IMR-90 (cell line): ENCODE measurements at regions not wholly inside any gene's neighbourhood (a gene's known extent, or its start where the extent isn't known, plus 50 kb on each side); places are given as distances from the start of the nearest gene placed in this dataset.
A peak's percentile ranks its signal among the peaks of the same experiment; 100 is the strongest.

Experiments
- ATAC-seq: fragments of 200-7000 bp; cut with Tn5 transposase; 2 replicates; pipeline ENCODE4 v1.9.1; 2020; ENCODE audit warnings: low read depth, mild to moderate bottlenecking, moderate library complexity
- BruUV-seq: library from RNA; stranded (reverse); fragments of 400-500 nt; replicated peaks from 2 replicates; lab custom pipeline; 2021; lab: Mats Ljungman, UMichigan
- CTCF ChIA-PET: fragments of 300-600 bp; formaldehyde crosslinking; extraction: SDS; loops from one replicate; lab custom pipeline; 2021; ENCODE audit warnings: antibody characterized with exemption; lab: Yijun Ruan, JAX
- POLR2A ChIA-PET: fragments of 300-600 bp; sonication (Branson Sonifier 250); formaldehyde crosslinking; loops from one replicate; lab custom pipeline; 2022; ENCODE audit warnings: antibody characterized with exemption; ENCODE audit not compliant: unreplicated experiment; lab: Charles Lee
- DNase-seq: peaks from one replicate; pipeline ENCODE4 v3.0.0; 2013
- H2AFZ ChIP-seq: replicated peaks from 2 replicates; pipeline ENCODE3; 2013; ENCODE audit warnings: low read length, mild to moderate bottlenecking; ENCODE audit not compliant: poor library complexity
- H2AK5ac ChIP-seq: 2 replicates; pipeline ENCODE4 v1.6.1; 2013; ENCODE audit warnings: low read depth, low read length, inconsistent platforms
- H2AK9ac ChIP-seq: replicated peaks from 2 replicates; pipeline ENCODE3; 2013; ENCODE audit warnings: mild to moderate bottlenecking, low read depth, low read length, moderate library complexity; ENCODE audit not compliant: poor library complexity
- H2BK120ac ChIP-seq: 2 replicates; pipeline ENCODE4 v1.6.1; 2013; ENCODE audit warnings: low read depth, low read length, inconsistent platforms
- H2BK15ac ChIP-seq: 3 replicates; pipeline ENCODE4 v1.6.1; 2013; ENCODE audit warnings: low read depth, low read length, inconsistent platforms
- H2BK20ac ChIP-seq: 2 replicates; pipeline ENCODE4 v1.6.1; 2013; ENCODE audit warnings: low read depth, mild to moderate bottlenecking, inconsistent platforms, low read length, moderate library complexity
- H2BK5ac ChIP-seq: 2 replicates; pipeline ENCODE4 v1.6.1; 2013; ENCODE audit warnings: mild to moderate bottlenecking, low read depth, low read length, inconsistent platforms; ENCODE audit not compliant: poor library complexity, severe bottlenecking
- H3K14ac ChIP-seq: replicated peaks from 2 replicates; pipeline ENCODE4 v1.6.1; 2013; ENCODE audit warnings: low read depth, low read length, inconsistent platforms
- H3K18ac ChIP-seq: 2 replicates; pipeline ENCODE4 v1.6.1; 2013; ENCODE audit warnings: low read depth, low read length, control low read depth
- H3K23ac ChIP-seq: 2 replicates; pipeline ENCODE4 v1.6.1; 2013; ENCODE audit warnings: low read depth, low read length, inconsistent platforms
- H3K27ac ChIP-seq: 2 replicates; pipeline ENCODE4 v1.5.1; 2013; ENCODE audit warnings: mild to moderate bottlenecking, control low read depth, low read length; ENCODE audit not compliant: insufficient read depth
- H3K27me3 ChIP-seq: 2 replicates; pipeline ENCODE4 v1.6.1; 2013; ENCODE audit warnings: low read length; ENCODE audit not compliant: control insufficient read depth, insufficient read depth
- H3K36me3 ChIP-seq: 2 replicates; pipeline ENCODE4 v1.6.1; 2013; ENCODE audit warnings: low read length, mixed read lengths; ENCODE audit not compliant: control insufficient read depth, insufficient read depth
- H3K4ac ChIP-seq: 2 replicates; pipeline ENCODE4 v1.6.1; 2013; ENCODE audit warnings: low read depth, low read length, inconsistent platforms
- H3K4me1 ChIP-seq: 2 replicates; pipeline ENCODE4 v1.6.1; 2013; ENCODE audit warnings: low read length, mixed read lengths; ENCODE audit not compliant: control insufficient read depth, insufficient read depth
- H3K4me2 ChIP-seq: 2 replicates; pipeline ENCODE4 v1.6.1; 2013; ENCODE audit warnings: low read depth, mild to moderate bottlenecking, control low read depth, low read length, moderate library complexity
- H3K4me3 ChIP-seq: 2 replicates; pipeline ENCODE4 v1.5.1; 2013; ENCODE audit warnings: low read depth, mild to moderate bottlenecking, control low read depth, low read length, moderate library complexity; ENCODE audit not compliant: insufficient read depth
- H3K56ac ChIP-seq: 2 replicates; pipeline ENCODE4 v1.6.1; 2013; ENCODE audit warnings: low read length, inconsistent platforms; ENCODE audit not compliant: insufficient read depth; ENCODE audit errors: extremely low read depth
- H3K79me1 ChIP-seq, 2 experiments: 2 replicates each; pipeline ENCODE4 v1.6.1; 2013; ENCODE audit warnings: low read length in 2 of 2, inconsistent platforms in 1 of 2, low read depth in 1 of 2
- H3K9ac ChIP-seq: 2 replicates; pipeline ENCODE4 v1.6.1; 2013; ENCODE audit warnings: low read depth, low read length, control low read depth
- H3K9me1 ChIP-seq: 2 replicates; pipeline ENCODE4 v1.6.1; 2013; ENCODE audit warnings: low read length, inconsistent platforms; ENCODE audit not compliant: insufficient read depth
- H3K9me3 ChIP-seq: 2 replicates; pipeline ENCODE4 v1.6.1; 2013; ENCODE audit warnings: low read length; ENCODE audit not compliant: control insufficient read depth, insufficient read depth
- H4K20me1 ChIP-seq: 2 replicates; pipeline ENCODE4 v1.6.1; 2013; ENCODE audit warnings: low read length, inconsistent platforms; ENCODE audit not compliant: insufficient read depth
- H4K5ac ChIP-seq: 2 replicates; pipeline ENCODE4 v1.6.1; 2013; ENCODE audit warnings: mild to moderate bottlenecking, low read depth, low read length, control low read depth
- H4K8ac ChIP-seq, 2 experiments: 2 replicates each; pipeline ENCODE4 v1.6.1; 2013; ENCODE audit warnings: low read depth in 2 of 2, low read length in 2 of 2, control low read depth in 1 of 2, inconsistent platforms in 1 of 2
- H4K91ac ChIP-seq: 2 replicates; pipeline ENCODE4 v1.6.1; 2013; ENCODE audit warnings: low read depth, low read length, inconsistent platforms; ENCODE audit not compliant: insufficient read depth
- RFX5 ChIP-seq: IDR thresholded peaks from 2 replicates; pipeline ENCODE4 v1.8.0; 2012; ENCODE audit warnings: low read depth, mild to moderate bottlenecking, low read length, moderate library complexity
- SMC3 ChIP-seq: fragments of 150-350 bp; IDR thresholded peaks from 2 replicates; pipeline ENCODE4 v1.6.1; 2016; ENCODE audit warnings: low read depth, mild to moderate bottlenecking, antibody characterized with exemption, low read length, moderate library complexity
- WGBS, 2 experiments: methylation state at CpG; one replicate each; pipeline versions ENCODE4 v1.1.5 to v1.1.7; 2013; ENCODE audit warnings: missing lambda C conversion rate in 2 of 2; ENCODE audit not compliant: insufficient read length in 1 of 2; ENCODE audit errors: extremely low coverage in 2 of 2; 5-methylcytosine and 5-hydroxymethylcytosine counted together
- dilution Hi-C: fragments of 300-500 bp; cut with HindIII; formaldehyde crosslinking; loops from one replicate; pipeline ENCODE4 v1.14.3; 2018; ENCODE audit warnings: low sequenced_read_pairs; ENCODE audit not compliant: unreplicated experiment
- in situ Hi-C: fragments of 300-500 bp; cut with MboI; formaldehyde crosslinking; loops from 3 replicates; pipeline ENCODE4 v1.14.3; 2019; ENCODE audit warnings: low sequenced_read_pairs, inconsistent platforms, mixed read lengths
- intact Hi-C: fragments of 100-400 bp; cut with micrococcal nuclease; formaldehyde crosslinking; loops from 2 replicates; pipeline ENCODE4 v1.10.0; 2022
- TF ChIP-seq, protein P1 (sequence below): fragments of 150-350 bp; IDR thresholded peaks from 2 replicates; pipeline ENCODE4 v1.6.1; 2016; ENCODE audit warnings: low read depth, mild to moderate bottlenecking, low read length, moderate library complexity, borderline replicate concordance

DNA sequence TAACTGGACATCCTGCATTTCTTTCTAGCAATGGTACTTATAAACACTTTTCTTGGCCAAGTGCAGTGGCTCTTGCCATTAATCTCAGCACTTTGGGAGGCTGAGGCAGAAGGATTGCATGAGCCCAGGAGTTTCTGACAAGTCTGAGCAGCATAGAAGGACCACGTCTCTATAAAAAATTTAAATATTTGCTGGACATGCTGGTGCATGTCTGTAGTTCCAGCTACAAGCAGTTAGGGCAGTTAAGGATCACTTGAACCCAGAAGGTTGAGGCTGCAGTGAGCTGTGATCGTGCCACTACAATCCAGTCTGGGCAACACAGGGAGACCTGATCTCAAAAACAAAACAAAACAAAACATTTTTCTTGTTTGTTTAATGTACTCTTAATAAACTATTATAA is 434.0 kb downstream of the PLA2G4A start:
- in situ Hi-C loops, result no loop called here

More for the DNA sequence above, 434.0 kb downstream of the PLA2G4A start:
- no peaks in the 10 kb centered on the region for H3K9me3 ChIP-seq
- 100% methylated on average over 1 of the region's 2 CpGs; no CpG with 5 or more reads in 1 of the 2 experiments for WGBS, 2 experiments
- H4K20me1 ChIP-seq, result no peaks in the 10 kb centered on the region
- no peaks in the 10 kb centered on the region for H3K79me1 ChIP-seq
- no peak overlapping the region for H3K9ac ChIP-seq
- no peak for ATAC-seq
- no peak overlapping the region for H3K27ac ChIP-seq
- H3K18ac ChIP-seq, result no peak overlapping the region
- no peak overlapping the region for H3K4me3 ChIP-seq
- no peak overlapping the region for H3K4ac ChIP-seq
- H4K5ac ChIP-seq, result no peak overlapping the region
- ChIA-PET POLR2A (no interaction called here), CTCF (no interaction called here)
- no peaks in the 10 kb centered on the region for H3K9me1 ChIP-seq
- no peak overlapping the region for H2AFZ ChIP-seq
- DNase-seq, result no peak
- no peak overlapping the region for H3K23ac ChIP-seq
- intact Hi-C loops (loop anchor here (10.0 kb wide), 1 partner anchor 432 kb away; no protein-coding TSS in a partner anchor), dilution Hi-C loops (no loop called here)
- no peak overlapping the region for H3K4me2 ChIP-seq
- no peak overlapping the region for H2AK5ac ChIP-seq
- TF ChIP-seq SMC3 (no peak), RFX5 (no peak)
- TF ChIP-seq, protein P1, sequence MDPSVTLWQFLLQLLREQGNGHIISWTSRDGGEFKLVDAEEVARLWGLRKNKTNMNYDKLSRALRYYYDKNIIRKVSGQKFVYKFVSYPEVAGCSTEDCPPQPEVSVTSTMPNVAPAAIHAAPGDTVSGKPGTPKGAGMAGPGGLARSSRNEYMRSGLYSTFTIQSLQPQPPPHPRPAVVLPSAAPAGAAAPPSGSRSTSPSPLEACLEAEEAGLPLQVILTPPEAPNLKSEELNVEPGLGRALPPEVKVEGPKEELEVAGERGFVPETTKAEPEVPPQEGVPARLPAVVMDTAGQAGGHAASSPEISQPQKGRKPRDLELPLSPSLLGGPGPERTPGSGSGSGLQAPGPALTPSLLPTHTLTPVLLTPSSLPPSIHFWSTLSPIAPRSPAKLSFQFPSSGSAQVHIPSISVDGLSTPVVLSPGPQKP, result no peak
- no peak overlapping the region for H2BK20ac ChIP-seq
- no peak overlapping the region for H3K56ac ChIP-seq
- H3K36me3 ChIP-seq, result no peaks in the 10 kb centered on the region
- H3K14ac ChIP-seq, result no peak overlapping the region
- H4K91ac ChIP-seq, result no peak overlapping the region
- no TSS peak for BruUV-seq
- H4K8ac ChIP-seq, result peak overlapping the region in 1 of 2 experiments; percentile 49; a peak in 1 of 4 replicates
- H3K4me1 ChIP-seq, result no peaks in the 10 kb centered on the region
- no peaks in the 10 kb centered on the region for H3K27me3 ChIP-seq
- H2BK120ac ChIP-seq, result no peak overlapping the region
- no peak overlapping the region for H2BK15ac ChIP-seq
- no peak overlapping the region for H2BK5ac ChIP-seq
- no peak overlapping the region for H2AK9ac ChIP-seq
